ENCODE measurements at regions not wholly inside any gene's neighbourhood (a gene's known extent, or its start where the extent isn't known, plus 50 kb on each side); places are given as distances from the start of the nearest gene placed in this dataset.

GRCh38 chr15:31805090-31805662, 225.1 kb upstream of the CHRNA7 start:
- no peak for DNase-seq
- H3K79me1 ChIP-seq (ENCODE audit: low read length): no peaks in the 10 kb centered on the region
- no peak overlapping the region for H4K8ac ChIP-seq (ENCODE audit: low read depth, low read length)
- no peak overlapping the region for H3K18ac ChIP-seq (ENCODE audit: low read length)
- H3K4me2 ChIP-seq (ENCODE audit: low read length): no peak overlapping the region
- H3K4me3 ChIP-seq (ENCODE audit: low read length): no peak overlapping the region
- no peak overlapping the region for H3K23ac ChIP-seq (ENCODE audit: low read length)
- no peak overlapping the region for H3K56ac ChIP-seq (ENCODE audit: low read length)
- WGBS (ENCODE audit: extremely low coverage, insufficient coverage, low lambda C conversion rate): no CpG with 5 or more reads among the region's 5 CpGs
- no peaks in the 10 kb centered on the region for H3K4me1 ChIP-seq (ENCODE audit: control insufficient read depth, low read depth, low read length)
- H3K9ac ChIP-seq (ENCODE audit: low read length): no peak overlapping the region
- H2BK120ac ChIP-seq (ENCODE audit: low read depth, low read length): no peak overlapping the region
- no peak overlapping the region for H3K27ac ChIP-seq (ENCODE audit: low read depth, low read length)
- no peak overlapping the region for H2BK5ac ChIP-seq (ENCODE audit: low read length)
- no peak overlapping the region for H4K5ac ChIP-seq (ENCODE audit: low read length)
- no peak overlapping the region for H3K4ac ChIP-seq (ENCODE audit: low read depth, low read length)
- no peak overlapping the region for H2BK15ac ChIP-seq (replicated peaks; ENCODE audit: low read depth)
- H3K79me2 ChIP-seq (ENCODE audit: control insufficient read depth, insufficient read depth, low read length): no peaks in the 10 kb centered on the region
- no peaks in the 10 kb centered on the region for H3K27me3 ChIP-seq (ENCODE audit: insufficient read depth, low read length, poor library complexity)
- H2AK5ac ChIP-seq (ENCODE audit: low read length): no peak overlapping the region
- no peaks in the 10 kb centered on the region for H3K36me3 ChIP-seq (ENCODE audit: control insufficient read depth, insufficient read depth, low read length)

- Histone ChIP-seq H4K5ac (ENCODE audit: low read length) (no peak overlapping the region), H3K23ac (ENCODE audit: low read length) (no peak overlapping the region), H3K4me1 (ENCODE audit: control insufficient read depth, low read depth, low read length) (no peaks in the 10 kb centered on the region), H3K79me1 (ENCODE audit: low read length) (no peaks in the 10 kb centered on the region), H3K18ac (ENCODE audit: low read length) (no peak overlapping the region), H3K27me3 (ENCODE audit: insufficient read depth, low read length, poor library complexity) (no peaks in the 10 kb centered on the region), H4K8ac (ENCODE audit: low read depth, low read length) (no peak overlapping the region), H2BK5ac (ENCODE audit: low read length) (no peak overlapping the region), H2BK120ac (ENCODE audit: low read depth, low read length) (no peak overlapping the region), H3K9ac (ENCODE audit: low read length) (no peak overlapping the region), H3K36me3 (ENCODE audit: control insufficient read depth, insufficient read depth, low read length) (no peaks in the 10 kb centered on the region), H3K56ac (ENCODE audit: low read length) (no peak overlapping the region), H3K4me2 (ENCODE audit: low read length) (no peak overlapping the region), H2BK15ac (replicated peaks; ENCODE audit: low read depth) (no peak overlapping the region), H3K4me3 (ENCODE audit: low read length) (no peak overlapping the region), H3K79me2 (ENCODE audit: control insufficient read depth, insufficient read depth, low read length) (no peaks in the 10 kb centered on the region), H3K27ac (ENCODE audit: low read depth, low read length) (no peak overlapping the region), H3K4ac (ENCODE audit: low read depth, low read length) (no peak overlapping the region), H2AK5ac (ENCODE audit: low read length) (no peak overlapping the region)
- no peak for DNase-seq
These were observed 224.2 kb upstream of the CHRNA7 start for GRCh38 chr15:31806106-31806505.

GRCh38 chr15:31811641-31812040, 218.7 kb upstream of the CHRNA7 start:
- DNase-seq: no peak
- no peak overlapping the region for H3K4me3 ChIP-seq (ENCODE audit: low read length)
- no peaks in the 10 kb centered on the region for H3K4me1 ChIP-seq (ENCODE audit: control insufficient read depth, low read depth, low read length)
- H3K79me1 ChIP-seq (ENCODE audit: low read length): no peaks in the 10 kb centered on the region
- H3K4me2 ChIP-seq (ENCODE audit: low read length): no peak overlapping the region
- no peaks in the 10 kb centered on the region for H3K27me3 ChIP-seq (ENCODE audit: insufficient read depth, low read length, poor library complexity)
- H3K4ac ChIP-seq (ENCODE audit: low read depth, low read length): no peak overlapping the region
- no CpG with 5 or more reads among the region's 10 CpGs for WGBS (ENCODE audit: extremely low coverage, insufficient coverage, low lambda C conversion rate)
- H3K36me3 ChIP-seq (ENCODE audit: control insufficient read depth, insufficient read depth, low read length): no peaks in the 10 kb centered on the region
- H2BK120ac ChIP-seq (ENCODE audit: low read depth, low read length): no peak overlapping the region
- H2AK5ac ChIP-seq (ENCODE audit: low read length): no peak overlapping the region
- no peak overlapping the region for H2BK15ac ChIP-seq (replicated peaks; ENCODE audit: low read depth)
- H2BK5ac ChIP-seq (ENCODE audit: low read length): no peak overlapping the region
- H4K5ac ChIP-seq (ENCODE audit: low read length): no peak overlapping the region
- H4K8ac ChIP-seq (ENCODE audit: low read depth, low read length): no peak overlapping the region
- no peak overlapping the region for H3K18ac ChIP-seq (ENCODE audit: low read length)
- H3K23ac ChIP-seq (ENCODE audit: low read length): no peak overlapping the region
- no peak overlapping the region for H3K27ac ChIP-seq (ENCODE audit: low read depth, low read length)
- no peak overlapping the region for H3K9ac ChIP-seq (ENCODE audit: low read length)
- no peaks in the 10 kb centered on the region for H3K79me2 ChIP-seq (ENCODE audit: control insufficient read depth, insufficient read depth, low read length)
- H3K56ac ChIP-seq (ENCODE audit: low read length): no peak overlapping the region

- H3K27ac ChIP-seq (ENCODE audit: low read depth, low read length): no peak overlapping the region
- no peak overlapping the region for H3K56ac ChIP-seq (ENCODE audit: low read length)
- no peak overlapping the region for H3K4ac ChIP-seq (ENCODE audit: low read depth, low read length)
- H3K9ac ChIP-seq (ENCODE audit: low read length): no peak overlapping the region
- H2BK120ac ChIP-seq (ENCODE audit: low read depth, low read length): no peak overlapping the region
- H2AK5ac ChIP-seq (ENCODE audit: low read length): no peak overlapping the region
- H3K18ac ChIP-seq (ENCODE audit: low read length): no peak overlapping the region
- H3K4me1 ChIP-seq (ENCODE audit: control insufficient read depth, low read depth, low read length): no peaks in the 10 kb centered on the region
- H3K36me3 ChIP-seq (ENCODE audit: control insufficient read depth, insufficient read depth, low read length): no peaks in the 10 kb centered on the region
- DNase-seq: no peak
- no peak overlapping the region for H2BK15ac ChIP-seq (replicated peaks; ENCODE audit: low read depth)
- H3K23ac ChIP-seq (ENCODE audit: low read length): no peak overlapping the region
- H3K4me3 ChIP-seq (ENCODE audit: low read length): no peak overlapping the region
- H4K5ac ChIP-seq (ENCODE audit: low read length): no peak overlapping the region
- no peak overlapping the region for H4K8ac ChIP-seq (ENCODE audit: low read depth, low read length)
- H3K79me2 ChIP-seq (ENCODE audit: control insufficient read depth, insufficient read depth, low read length): no peaks in the 10 kb centered on the region
- no peaks in the 10 kb centered on the region for H3K27me3 ChIP-seq (ENCODE audit: insufficient read depth, low read length, poor library complexity)
- no peak overlapping the region for H2BK5ac ChIP-seq (ENCODE audit: low read length)
- no peak overlapping the region for H3K4me2 ChIP-seq (ENCODE audit: low read length)
- H3K79me1 ChIP-seq (ENCODE audit: low read length): no peaks in the 10 kb centered on the region
- no CpG with 5 or more reads among the region's 5 CpGs for WGBS (ENCODE audit: extremely low coverage, insufficient coverage, low lambda C conversion rate)
These were observed 216.2 kb upstream of the CHRNA7 start for GRCh38 chr15:31814082-31814481.

GRCh38 chr15:31815411-31816155, 214.7 kb upstream of the CHRNA7 start:
- H4K5ac ChIP-seq (ENCODE audit: low read length): no peak overlapping the region
- H2BK5ac ChIP-seq (ENCODE audit: low read length): no peak overlapping the region
- H3K79me1 ChIP-seq (ENCODE audit: low read length): no peaks in the 10 kb centered on the region
- no peak overlapping the region for H3K4me2 ChIP-seq (ENCODE audit: low read length)
- no peak overlapping the region for H3K9ac ChIP-seq (ENCODE audit: low read length)
- no CpG with 5 or more reads among the region's 15 CpGs for WGBS (ENCODE audit: extremely low coverage, insufficient coverage, low lambda C conversion rate)
- H3K18ac ChIP-seq (ENCODE audit: low read length): no peak overlapping the region
- H2BK15ac ChIP-seq (replicated peaks; ENCODE audit: low read depth): no peak overlapping the region
- H4K8ac ChIP-seq (ENCODE audit: low read depth, low read length): no peak overlapping the region
- no peak overlapping the region for H3K4ac ChIP-seq (ENCODE audit: low read depth, low read length)
- no peak overlapping the region for H2AK5ac ChIP-seq (ENCODE audit: low read length)
- no peaks in the 10 kb centered on the region for H3K4me1 ChIP-seq (ENCODE audit: control insufficient read depth, low read depth, low read length)
- no peak overlapping the region for H3K56ac ChIP-seq (ENCODE audit: low read length)
- DNase-seq: no peak
- H3K27ac ChIP-seq (ENCODE audit: low read depth, low read length): no peak overlapping the region
- no peak overlapping the region for H2BK120ac ChIP-seq (ENCODE audit: low read depth, low read length)
- no peaks in the 10 kb centered on the region for H3K27me3 ChIP-seq (ENCODE audit: insufficient read depth, low read length, poor library complexity)
- no peak overlapping the region for H3K4me3 ChIP-seq (ENCODE audit: low read length)
- H3K79me2 ChIP-seq (ENCODE audit: control insufficient read depth, insufficient read depth, low read length): no peaks in the 10 kb centered on the region
- H3K23ac ChIP-seq (ENCODE audit: low read length): no peak overlapping the region
- H3K36me3 ChIP-seq (ENCODE audit: control insufficient read depth, insufficient read depth, low read length): no peaks in the 10 kb centered on the region

- no peaks in the 10 kb centered on the region for H3K4me1 ChIP-seq (ENCODE audit: control insufficient read depth, low read depth, low read length)
These were observed 207.9 kb upstream of the CHRNA7 start for GRCh38 chr15:31822463-31822862.

More at GRCh38 chr15:31822463-31822862, 207.9 kb upstream of the CHRNA7 start:
- no peak for DNase-seq
- Histone ChIP-seq H3K79me1 (ENCODE audit: low read length) (no peaks in the 10 kb centered on the region), H3K4me3 (ENCODE audit: low read length) (no peak overlapping the region), H3K56ac (ENCODE audit: low read length) (no peak overlapping the region), H3K36me3 (ENCODE audit: control insufficient read depth, insufficient read depth, low read length) (no peaks in the 10 kb centered on the region), H2BK120ac (ENCODE audit: low read depth, low read length) (no peak overlapping the region), H3K4me2 (ENCODE audit: low read length) (no peak overlapping the region), H2BK5ac (ENCODE audit: low read length) (no peak overlapping the region), H2BK15ac (replicated peaks; ENCODE audit: low read depth) (no peak overlapping the region), H3K9ac (ENCODE audit: low read length) (no peak overlapping the region), H3K23ac (ENCODE audit: low read length) (no peak overlapping the region), H4K8ac (ENCODE audit: low read depth, low read length) (no peak overlapping the region), H2AK5ac (ENCODE audit: low read length) (no peak overlapping the region), H3K79me2 (ENCODE audit: control insufficient read depth, insufficient read depth, low read length) (no peaks in the 10 kb centered on the region), H3K18ac (ENCODE audit: low read length) (no peak overlapping the region), H3K4ac (ENCODE audit: low read depth, low read length) (no peak overlapping the region), H4K5ac (ENCODE audit: low read length) (no peak overlapping the region), H3K27me3 (ENCODE audit: insufficient read depth, low read length, poor library complexity) (no peaks in the 10 kb centered on the region), H3K27ac (ENCODE audit: low read depth, low read length) (no peak overlapping the region)
- WGBS (ENCODE audit: extremely low coverage, insufficient coverage, low lambda C conversion rate): no CpG with 5 or more reads among the region's 2 CpGs
